ENCODE measurements at regions not wholly inside any gene's neighbourhood (a gene's known extent, or its start where the extent isn't known, plus 50 kb on each side); places are given as distances from the start of the nearest gene placed in this dataset.

- H3K27me3 ChIP-seq = no peaks in the 10 kb centered on the region
- H3K4me3 ChIP-seq = no peak overlapping the region
- no peaks in the 10 kb centered on the region for H3K9me3 ChIP-seq
- WGBS, 2 donors = 93 to 94% methylated on average over 23 of the region's 23 CpGs
- TF ChIP-seq CTCF (IDR thresholded peaks at IDR 0.05) (no peak), POLR2A (IDR thresholded peaks at IDR 0.05) (no peak), EP300 (IDR thresholded peaks at IDR 0.05) (no peak), POLR2AphosphoS5 (IDR thresholded peaks at IDR 0.05) (no peak)
- DNase-seq = peak; percentile 40
- no peak overlapping the region for H3K27ac ChIP-seq
- intact Hi-C loops (cut with DNase I) = no loop called here
- H3K4me1 ChIP-seq = peaks cover 0 to 13% (median 3%) of the 10 kb centered on the region in 4 donors
- no peaks in the 10 kb centered on the region for H3K36me3 ChIP-seq
Observed at GRCh38 chr6:167731731-167732422, 94.8 kb upstream of the AFDN start.

GRCh38 chr6:167733740-167734661 is 92.7 kb upstream of the AFDN start:
- H3K36me3 ChIP-seq = no peaks in the 10 kb centered on the region
- no peaks in the 10 kb centered on the region for H3K27me3 ChIP-seq
- 37 to 52% methylated on average over 16 of the region's 16 CpGs for WGBS, 2 donors
- H3K9me3 ChIP-seq = no peaks in the 10 kb centered on the region
- peak; percentile 78 for DNase-seq
- peaks cover 0 to 13% (median 3%) of the 10 kb centered on the region in 4 donors for H3K4me1 ChIP-seq
- peak overlapping the region in 3 of 4 donors; percentile 1 to 42 (median 30) for H3K27ac ChIP-seq
- H3K4me3 ChIP-seq = no peak overlapping the region
- no peak for TF ChIP-seq CTCF (IDR thresholded peaks at IDR 0.05)
- TF ChIP-seq POLR2AphosphoS5 (IDR thresholded peaks at IDR 0.05) = peak; percentile 27 to 75 (median 57)
- TF ChIP-seq EP300 (IDR thresholded peaks at IDR 0.05) = peak in 2 of 4 donors; percentile 2 to 33
- TF ChIP-seq POLR2A (IDR thresholded peaks at IDR 0.05) = no peak
- intact Hi-C loops (cut with DNase I) = no loop called here

GRCh38 chr6:167734662-167735083 is 92.0 kb upstream of the AFDN start:
- Histone ChIP-seq H3K27me3 (no peaks in the 10 kb centered on the region), H3K36me3 (no peaks in the 10 kb centered on the region), H3K27ac (no peak overlapping the region), H3K4me1 (peaks cover 0 to 13% (median 3%) of the 10 kb centered on the region in 4 donors), H3K9me3 (no peaks in the 10 kb centered on the region), H3K4me3 (no peak overlapping the region)
- 87 to 94% methylated on average over 6 of the region's 6 CpGs for WGBS, 2 donors
- intact Hi-C loops (cut with DNase I) = no loop called here
- TF ChIP-seq CTCF (IDR thresholded peaks at IDR 0.05) (no peak), POLR2AphosphoS5 (IDR thresholded peaks at IDR 0.05) (no peak), EP300 (IDR thresholded peaks at IDR 0.05) (no peak), POLR2A (IDR thresholded peaks at IDR 0.05) (no peak)
- DNase-seq = peak; percentile 53

- 79 to 88% methylated on average over 30 of the region's 30 CpGs for WGBS, 2 donors
- H3K27ac ChIP-seq = peak overlapping the region in 1 of 4 donors; percentile 1
- H3K4me3 ChIP-seq = no peak overlapping the region
- no peaks in the 10 kb centered on the region for H3K27me3 ChIP-seq
- no peaks in the 10 kb centered on the region for H3K9me3 ChIP-seq
- intact Hi-C loops (cut with DNase I) = no loop called here
- no peaks in the 10 kb centered on the region for H3K36me3 ChIP-seq
- TF ChIP-seq POLR2A (IDR thresholded peaks at IDR 0.05) = no peak
- no peak for TF ChIP-seq EP300 (IDR thresholded peaks at IDR 0.05)
- no peak for TF ChIP-seq POLR2AphosphoS5 (IDR thresholded peaks at IDR 0.05)
- no peak for TF ChIP-seq CTCF (IDR thresholded peaks at IDR 0.05)
- H3K4me1 ChIP-seq = peaks cover 0 to 13% (median 3%) of the 10 kb centered on the region in 4 donors
- DNase-seq = peak; percentile 57
Observed at GRCh38 chr6:167735084-167735950, 91.4 kb upstream of the AFDN start.
